ENCODE measurements at regions not wholly inside any gene's neighbourhood (a gene's known extent, or its start where the extent isn't known, plus 50 kb on each side); places are given as distances from the start of the nearest gene placed in this dataset.

DNA sequence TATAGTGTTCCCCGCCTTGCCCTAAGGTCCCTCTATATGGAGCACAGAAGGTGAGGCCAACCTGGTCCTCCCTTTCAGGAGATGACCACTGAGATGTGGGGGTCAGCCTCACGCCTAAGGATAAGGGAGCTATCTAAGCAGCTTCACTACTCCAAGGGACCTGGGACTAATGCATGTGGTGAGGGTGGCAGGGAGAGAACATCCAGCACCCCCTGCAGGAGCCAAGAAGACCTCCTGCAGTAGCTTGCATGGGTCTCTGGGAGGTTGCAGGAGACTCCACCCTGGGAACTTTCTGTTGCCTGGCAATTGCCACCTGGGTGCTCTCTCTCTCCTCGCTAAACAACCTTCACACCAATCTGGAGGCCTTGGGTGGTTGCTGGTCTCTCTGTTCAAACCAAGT, 93.0 kb upstream of the KLHL29 start:
- Histone ChIP-seq H3K27ac (no peak overlapping the region), H3K4me3 (no peak overlapping the region), H3K4me1 (replicated peaks in 1 of 2) (peaks cover 10 to 13% of the 10 kb centered on the region in 2 donors)
- in situ Hi-C loops (cut with MboI; ENCODE audit: low pct_unique_long_range_greater_than_20kb in 2 of 9, low sequenced_read_pairs in 9 of 9, unreplicated experiment in 9 of 9) = no loop called here
- ATAC-seq (replicated peaks in 6 of 8) = no peak
- WGBS, 10 experiments = 40 to 100% (median 95%) methylated on average over 1 to 2 of the region's 3 CpGs; no CpG with 5 or more reads in 6 of the 10 experiments

DNA sequence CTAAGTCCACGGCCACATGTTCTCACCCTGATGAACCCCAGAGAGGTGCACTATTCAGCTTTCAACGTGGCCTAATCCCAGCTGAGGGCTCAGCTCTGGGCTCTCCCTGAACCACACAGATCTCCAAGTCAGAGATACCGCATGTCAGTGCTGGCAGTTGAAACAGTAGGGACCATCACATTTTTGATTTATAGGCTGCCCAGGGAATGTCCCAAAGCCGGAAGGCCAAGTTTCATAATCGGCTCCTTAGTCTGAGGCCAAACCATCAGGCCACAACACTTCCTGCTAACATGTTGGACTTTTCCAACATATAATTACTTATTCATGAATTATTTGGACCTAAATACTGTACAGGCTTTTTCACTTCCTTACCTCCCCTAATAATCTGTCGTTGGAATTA, 91.9 kb upstream of the KLHL29 start:
- in situ Hi-C loops (cut with MboI; ENCODE audit: low pct_unique_long_range_greater_than_20kb in 2 of 9, low sequenced_read_pairs in 9 of 9, unreplicated experiment in 9 of 9) = no loop called here
- no peak for ATAC-seq (replicated peaks in 6 of 8)
- Histone ChIP-seq H3K4me1 (replicated peaks in 1 of 2) (peaks cover 9 to 19% of the 10 kb centered on the region in 2 donors), H3K27ac (no peak overlapping the region), H3K4me3 (no peak overlapping the region)
- 0 to 100% (median 84%) methylated on average over 1 to 4 of the region's 6 CpGs for WGBS, 10 experiments

DNA sequence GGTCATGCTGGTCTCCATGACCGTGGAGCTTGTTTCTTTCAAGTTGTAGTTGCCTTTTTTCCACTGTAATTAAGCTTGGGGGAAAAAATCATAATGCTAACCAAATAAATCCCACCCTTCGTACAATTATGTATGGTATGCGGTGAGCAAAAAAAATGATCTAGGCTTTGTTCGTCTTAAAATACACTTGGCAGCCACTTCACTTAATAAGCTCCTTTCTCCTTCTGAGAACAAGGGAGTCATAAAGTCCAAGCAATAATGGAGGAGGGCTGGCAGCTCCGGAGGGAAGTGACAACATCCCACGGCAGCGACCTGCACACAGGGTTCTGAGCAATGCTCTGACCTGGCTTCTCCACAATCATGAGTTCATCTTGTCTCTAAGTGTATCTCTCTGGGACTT, 91.2 kb upstream of the KLHL29 start:
- H3K27ac ChIP-seq = no peak overlapping the region
- H3K4me1 ChIP-seq (replicated peaks in 1 of 2) = peaks cover 9 to 19% of the 10 kb centered on the region in 2 donors
- 0 to 78% (median 48%) methylated on average over 1 to 7 of the region's 7 CpGs for WGBS, 10 experiments
- peak in 1 of 8 experiments; percentile 74 for ATAC-seq (replicated peaks in 6 of 8)
- in situ Hi-C loops (cut with MboI; ENCODE audit: low pct_unique_long_range_greater_than_20kb in 2 of 9, low sequenced_read_pairs in 9 of 9, unreplicated experiment in 9 of 9) = no loop called here
- H3K4me3 ChIP-seq = no peak overlapping the region

DNA sequence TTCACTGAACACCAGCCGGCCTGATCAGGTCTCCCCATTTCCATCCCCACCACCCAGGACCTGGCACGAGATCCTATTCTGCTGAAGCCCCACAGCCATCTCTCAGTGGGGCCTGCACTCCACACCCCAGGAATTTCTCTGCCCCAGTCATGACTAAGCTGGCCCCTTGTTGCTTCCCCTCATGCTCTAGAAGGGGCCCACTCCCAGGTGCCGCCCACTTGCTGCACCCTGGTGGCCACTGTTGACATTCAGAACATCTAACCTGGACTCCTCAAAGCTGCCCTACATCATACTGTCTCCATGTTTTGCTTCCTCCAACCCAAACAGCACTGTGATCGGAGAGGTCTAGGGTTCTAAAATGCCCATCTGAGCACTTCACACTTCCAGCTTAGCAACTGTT, 90.7 kb upstream of the KLHL29 start:
- peak in 1 of 8 experiments; percentile 49 for ATAC-seq (replicated peaks in 6 of 8)
- Histone ChIP-seq H3K4me3 (no peak overlapping the region), H3K4me1 (replicated peaks in 1 of 2) (peaks cover 9 to 19% of the 10 kb centered on the region in 2 donors), H3K27ac (no peak overlapping the region)
- in situ Hi-C loops (cut with MboI; ENCODE audit: low pct_unique_long_range_greater_than_20kb in 2 of 9, low sequenced_read_pairs in 9 of 9, unreplicated experiment in 9 of 9) = no loop called here
- 33 to 100% (median 75%) methylated on average over 1 to 3 of the region's 4 CpGs; no CpG with 5 or more reads in 4 of the 10 experiments for WGBS, 10 experiments

DNA sequence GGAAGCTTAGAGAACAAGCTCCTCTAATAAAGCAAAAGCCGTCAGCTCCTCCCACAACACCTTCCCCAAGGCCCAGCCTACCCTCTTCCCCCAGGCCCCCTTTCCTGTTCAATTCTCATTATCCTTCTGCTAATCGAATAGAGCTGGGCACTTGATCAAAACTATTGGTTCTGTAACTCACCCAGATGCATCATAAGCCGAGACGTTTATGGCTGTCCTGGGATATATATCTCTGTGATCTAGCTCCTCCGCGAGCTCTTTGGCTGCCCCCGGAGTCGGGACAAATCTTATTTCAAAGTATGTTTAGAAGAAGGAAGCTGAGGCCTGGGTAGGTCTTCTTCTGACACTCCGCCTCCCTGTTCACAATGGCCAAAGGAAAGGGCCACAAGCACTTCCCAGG, 88.3 kb upstream of the KLHL29 start:
- peak in 5 of 8 experiments; percentile 12 to 80 (median 26) for ATAC-seq (replicated peaks in 6 of 8)
- H3K4me3 ChIP-seq = no peak overlapping the region
- peaks cover 9 to 19% of the 10 kb centered on the region in 2 donors for H3K4me1 ChIP-seq (replicated peaks in 1 of 2)
- peak overlapping the region; percentile 32 to 56 for H3K27ac ChIP-seq
- 29 to 100% (median 89%) methylated on average over 1 to 8 of the region's 9 CpGs; no CpG with 5 or more reads in 3 of the 10 experiments for WGBS, 10 experiments
- in situ Hi-C loops (cut with MboI; ENCODE audit: low pct_unique_long_range_greater_than_20kb in 2 of 9, low sequenced_read_pairs in 9 of 9, unreplicated experiment in 9 of 9) = no loop called here

DNA sequence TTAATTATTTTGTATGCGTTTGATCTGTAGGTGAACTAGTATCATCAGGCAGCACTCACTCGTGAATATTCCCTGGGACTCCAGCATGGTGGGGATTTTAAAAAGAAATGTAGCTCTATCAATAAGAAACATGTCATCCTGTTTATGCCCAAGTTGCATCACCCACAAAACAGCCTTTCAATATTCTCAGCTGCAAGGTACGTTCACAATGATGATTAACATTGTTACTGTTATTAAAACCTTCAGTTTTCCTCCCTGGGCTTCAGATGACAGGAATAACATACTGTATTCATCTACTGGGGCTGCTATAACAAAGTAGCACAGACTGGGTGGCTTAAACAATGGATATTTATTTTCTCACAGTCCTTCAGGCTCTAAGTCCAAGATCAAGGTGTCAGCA, 87.9 kb upstream of the KLHL29 start:
- in situ Hi-C loops (cut with MboI; ENCODE audit: low pct_unique_long_range_greater_than_20kb in 2 of 9, low sequenced_read_pairs in 9 of 9, unreplicated experiment in 9 of 9) = no loop called here
- peak in 5 of 8 experiments; percentile 40 to 85 (median 62) for ATAC-seq (replicated peaks in 6 of 8)

DNA sequence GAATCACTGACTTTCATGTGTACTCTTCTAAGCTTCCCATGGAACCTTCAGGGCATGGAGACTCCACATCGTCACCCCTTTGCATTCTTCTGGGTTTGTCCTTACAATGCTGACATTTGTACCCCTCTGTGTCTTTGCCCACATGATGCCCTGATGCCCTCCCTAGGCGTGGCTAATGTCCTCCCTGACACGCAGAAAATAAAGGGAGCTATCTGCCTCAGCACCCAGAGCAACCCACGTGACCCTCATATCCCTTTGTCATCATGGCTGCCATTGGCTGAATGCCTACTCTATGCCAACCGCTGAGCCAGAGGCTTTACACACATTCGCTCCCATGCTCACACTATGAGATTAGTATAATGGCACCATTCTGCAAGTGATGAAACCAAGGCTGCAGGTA, 86.4 kb upstream of the KLHL29 start:
- 40 to 98% (median 76%) methylated on average over 1 to 5 of the region's 6 CpGs; no CpG with 5 or more reads in 1 of the 10 experiments for WGBS, 10 experiments

More for the DNA sequence above, 87.9 kb upstream of the KLHL29 start:
- H3K27ac ChIP-seq = peak overlapping the region; percentile 49 to 56
- 0 to 70% (median 54%) methylated on average over 1 to 3 of the region's 3 CpGs for WGBS, 10 experiments
- H3K4me3 ChIP-seq = no peak overlapping the region
- peaks cover 9 to 19% of the 10 kb centered on the region in 2 donors for H3K4me1 ChIP-seq (replicated peaks in 1 of 2)

DNA sequence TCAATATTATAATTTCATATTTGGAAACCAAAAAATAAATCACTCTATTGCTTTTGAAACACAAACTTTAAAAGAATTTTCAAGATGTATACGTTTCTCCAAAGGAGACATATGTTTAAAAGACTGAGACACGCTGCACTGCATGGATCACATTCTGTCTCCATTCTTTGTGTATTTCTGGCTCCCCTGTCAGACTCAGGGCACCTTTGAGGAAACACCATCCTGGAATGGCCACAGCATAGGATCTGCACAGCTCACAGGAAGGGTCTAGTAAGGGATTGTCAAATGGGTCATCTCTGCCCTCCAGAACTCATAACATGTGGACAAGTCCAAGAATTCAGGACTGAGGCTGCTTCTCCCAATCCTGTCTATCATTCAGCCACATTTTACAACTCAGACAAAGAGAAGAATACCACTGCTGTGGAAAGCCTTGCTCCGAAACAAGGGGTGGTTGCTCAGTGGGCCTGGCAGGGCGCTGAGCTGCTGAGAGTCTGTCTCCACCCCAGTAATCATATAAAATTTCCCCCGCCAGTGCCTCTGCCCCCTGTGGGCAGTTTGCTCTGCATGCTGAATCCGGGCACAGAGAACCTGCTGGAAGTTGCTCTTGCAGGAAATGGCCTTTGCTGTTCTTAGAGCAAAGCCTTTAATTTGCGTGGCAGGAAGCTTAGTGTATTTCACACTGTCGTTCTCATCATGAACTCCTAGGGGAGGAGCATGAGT, 85.3 kb upstream of the KLHL29 start:
- ATAC-seq (replicated peaks in 6 of 8) = peak in 1 of 8 experiments; percentile 69
- peaks cover 9 to 19% of the 10 kb centered on the region in 2 donors for H3K4me1 ChIP-seq (replicated peaks in 1 of 2)
- no peak overlapping the region for H3K4me3 ChIP-seq
- 49 to 100% (median 67%) methylated on average over 1 to 8 of the region's 8 CpGs; no CpG with 5 or more reads in 1 of the 10 experiments for WGBS, 10 experiments
- no peak overlapping the region for H3K27ac ChIP-seq
- in situ Hi-C loops (cut with MboI; ENCODE audit: low pct_unique_long_range_greater_than_20kb in 2 of 9, low sequenced_read_pairs in 9 of 9, unreplicated experiment in 9 of 9) = no loop called here

More for the DNA sequence above, 86.4 kb upstream of the KLHL29 start:
- no peak for ATAC-seq (replicated peaks in 6 of 8)
- in situ Hi-C loops (cut with MboI; ENCODE audit: low pct_unique_long_range_greater_than_20kb in 2 of 9, low sequenced_read_pairs in 9 of 9, unreplicated experiment in 9 of 9) = no loop called here
- H3K27ac ChIP-seq = no peak overlapping the region
- H3K4me3 ChIP-seq = no peak overlapping the region
- peaks cover 9 to 19% of the 10 kb centered on the region in 2 donors for H3K4me1 ChIP-seq (replicated peaks in 1 of 2)

DNA sequence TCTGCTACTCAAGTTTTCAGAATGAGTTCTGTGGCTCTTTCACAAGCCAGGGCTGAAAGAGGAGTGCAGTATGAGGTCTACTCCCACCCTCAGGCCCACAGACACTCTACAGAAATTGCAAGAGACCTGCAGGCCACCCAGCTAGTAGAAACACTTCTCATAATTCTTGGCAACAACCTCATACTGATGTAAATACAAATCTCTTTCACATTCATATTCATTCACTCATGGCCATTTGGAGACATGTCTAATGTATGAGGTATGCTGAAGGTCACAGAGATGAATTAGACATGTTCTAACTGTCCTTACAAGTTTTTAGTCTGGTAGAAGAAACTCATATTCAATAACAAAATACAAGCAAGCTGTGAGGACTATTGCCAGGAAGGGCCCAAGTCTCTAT, 83.8 kb upstream of the KLHL29 start:
- in situ Hi-C loops (cut with MboI; ENCODE audit: low pct_unique_long_range_greater_than_20kb in 2 of 9, low sequenced_read_pairs in 9 of 9, unreplicated experiment in 9 of 9) = no loop called here
- H3K4me3 ChIP-seq = no peak overlapping the region
- ATAC-seq (replicated peaks in 6 of 8) = peak in 1 of 8 experiments; percentile 33

DNA sequence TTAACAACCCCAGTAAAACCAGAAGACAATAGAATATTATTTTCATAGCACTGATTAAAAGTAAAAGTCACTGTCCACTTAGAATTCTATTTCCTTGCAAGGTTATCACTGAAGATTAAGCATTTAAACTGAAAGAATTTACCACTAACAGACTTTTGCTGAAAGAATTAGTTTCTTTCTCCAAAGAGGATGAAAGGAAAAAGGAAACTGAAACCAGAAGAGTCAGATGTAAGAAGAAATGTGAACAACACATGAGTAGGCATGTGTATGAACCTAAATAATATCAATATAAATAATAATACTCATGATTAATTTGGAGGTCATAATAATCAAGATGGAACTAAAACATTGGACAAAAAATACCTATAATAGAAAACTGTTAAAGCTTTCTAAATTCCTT, 82.4 kb upstream of the KLHL29 start:
- Histone ChIP-seq H3K27ac (no peak overlapping the region), H3K4me3 (no peak overlapping the region), H3K4me1 (replicated peaks in 1 of 2) (peaks cover 0 to 4% of the 10 kb centered on the region in 2 donors)
- no peak for ATAC-seq (replicated peaks in 6 of 8)
- in situ Hi-C loops (cut with MboI; ENCODE audit: low pct_unique_long_range_greater_than_20kb in 2 of 9, low sequenced_read_pairs in 9 of 9, unreplicated experiment in 9 of 9) = no loop called here

More for the DNA sequence above, 83.8 kb upstream of the KLHL29 start:
- Histone ChIP-seq H3K4me1 (replicated peaks in 1 of 2) (peaks cover 9 to 18% of the 10 kb centered on the region in 2 donors), H3K27ac (no peak overlapping the region)

DNA sequence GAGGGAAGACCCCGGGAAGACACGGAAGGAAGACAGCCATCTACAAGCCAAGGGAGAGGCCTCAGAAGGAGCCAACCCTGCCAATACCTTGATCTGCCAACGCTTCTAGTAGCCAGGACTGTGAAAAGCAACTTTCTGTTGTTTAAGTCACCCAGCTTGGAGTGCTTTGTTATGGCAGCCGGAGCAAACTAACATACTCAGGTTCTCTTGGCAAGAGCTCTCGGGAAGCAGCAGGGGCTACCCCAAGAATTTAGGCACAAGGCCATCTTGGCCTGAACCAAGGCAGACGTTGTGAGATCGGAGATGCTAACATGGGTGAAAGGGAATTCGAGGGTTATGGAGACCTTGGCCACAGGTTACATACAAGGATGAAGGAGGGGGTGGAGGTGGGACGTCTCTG, 78.6 kb upstream of the KLHL29 start:
- 13 to 100% (median 74%) methylated on average over 1 to 9 of the region's 9 CpGs; no CpG with 5 or more reads in 1 of the 10 experiments for WGBS, 10 experiments
- in situ Hi-C loops (cut with MboI; ENCODE audit: low pct_unique_long_range_greater_than_20kb in 2 of 9, low sequenced_read_pairs in 9 of 9, unreplicated experiment in 9 of 9) = no loop called here
- Histone ChIP-seq H3K4me3 (no peak overlapping the region), H3K4me1 (replicated peaks in 1 of 2) (no peaks in the 10 kb centered on the region), H3K27ac (no peak overlapping the region)
- no peak for ATAC-seq (replicated peaks in 6 of 8)

DNA sequence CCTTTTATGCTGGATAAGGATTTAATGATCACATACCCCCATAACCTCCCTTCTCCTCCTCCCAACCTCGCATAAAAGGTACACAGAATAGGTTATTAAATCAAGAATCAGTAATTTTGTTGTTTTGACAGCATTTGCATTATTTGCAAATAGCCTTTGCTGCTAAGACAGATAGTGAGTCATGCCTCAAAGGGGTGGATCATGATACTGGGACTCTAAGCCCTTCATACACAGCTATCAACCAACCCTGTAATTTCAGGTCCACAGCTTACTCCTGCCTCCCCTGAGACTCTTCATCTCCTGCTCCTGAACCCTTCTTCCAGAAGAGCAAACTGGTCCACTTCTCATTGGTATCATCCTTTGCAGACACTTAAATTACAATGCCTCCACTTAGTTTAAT, 73.8 kb upstream of the KLHL29 start:
- in situ Hi-C loops (cut with MboI; ENCODE audit: low pct_unique_long_range_greater_than_20kb in 2 of 9, low sequenced_read_pairs in 9 of 9, unreplicated experiment in 9 of 9) = no loop called here
- peaks cover 4 to 5% of the 10 kb centered on the region in 2 donors for H3K4me1 ChIP-seq (replicated peaks in 1 of 2)
- H3K4me3 ChIP-seq = no peak overlapping the region
- H3K27ac ChIP-seq = no peak overlapping the region
- peak in 4 of 8 experiments; percentile 56 to 99 (median 88) for ATAC-seq (replicated peaks in 6 of 8)
- 0 to 88% (median 17%) methylated on average over 1 of the region's 1 CpG; no CpG with 5 or more reads in 2 of the 10 experiments for WGBS, 10 experiments

DNA sequence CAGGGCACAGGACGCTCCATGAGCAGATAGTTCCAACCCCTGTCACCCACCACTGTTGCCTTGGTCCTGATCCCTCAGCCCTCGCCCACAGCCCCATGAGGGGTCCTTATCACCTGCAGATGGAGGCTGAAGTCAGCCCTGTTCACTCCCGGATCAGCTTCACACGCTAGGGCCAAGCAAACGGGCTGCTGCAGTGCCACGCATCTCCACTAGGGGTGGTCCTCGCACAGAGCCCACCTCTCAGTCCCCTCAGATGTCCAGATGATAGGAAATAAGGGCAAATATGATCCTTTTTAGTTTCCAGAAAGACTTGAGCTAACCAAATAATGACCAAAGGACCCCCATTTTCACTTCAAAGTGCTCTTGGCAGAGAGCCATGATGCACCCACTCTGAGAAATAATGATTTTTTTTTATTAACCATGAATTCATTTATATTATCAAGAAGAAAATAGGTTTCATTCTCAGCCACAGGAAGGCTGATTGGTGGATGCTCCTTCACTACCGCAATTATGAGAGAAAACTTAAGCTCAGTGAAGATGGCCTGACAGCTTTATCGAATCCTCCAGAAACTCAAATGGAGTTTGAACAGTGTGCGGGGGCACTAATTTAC, 71.9 kb upstream of the KLHL29 start:
- in situ Hi-C loops (cut with MboI; ENCODE audit: low pct_unique_long_range_greater_than_20kb in 2 of 9, low sequenced_read_pairs in 9 of 9, unreplicated experiment in 9 of 9) = no loop called here
- ATAC-seq (replicated peaks in 6 of 8) = peak in 2 of 8 experiments; percentile 35
- Histone ChIP-seq H3K4me1 (replicated peaks in 1 of 2) (peaks cover 5 to 9% of the 10 kb centered on the region in 2 donors), H3K4me3 (no peak overlapping the region), H3K27ac (no peak overlapping the region)
- 58 to 100% (median 92%) methylated on average over 2 to 8 of the region's 10 CpGs; no CpG with 5 or more reads in 2 of the 10 experiments for WGBS, 10 experiments

Data from motor neuron (in vitro differentiated cells).